A673 (cell line): ENCODE measurements at regions not wholly inside any gene's neighbourhood (a gene's known extent, or its start where the extent isn't known, plus 50 kb on each side); places are given as distances from the start of the nearest gene placed in this dataset.

Experiments
- BruUV-seq: library from RNA; stranded (reverse); fragments of 400-500 nt; replicated peaks from 2 replicates; lab custom pipeline; 2021; lab: Mats Ljungman, UMichigan
- CTCF ChIA-PET: fragments of 300-600 bp; sonication (Branson Sonifier 250); formaldehyde crosslinking; loops from one replicate; lab custom pipeline; 2022; ENCODE audit warnings: antibody characterized with exemption; lab: Charles Lee
- POLR2A ChIA-PET: fragments of 300-600 bp; sonication (Branson Sonifier 250); formaldehyde crosslinking; loops from one replicate; lab custom pipeline; 2022; ENCODE audit warnings: antibody characterized with exemption; ENCODE audit not compliant: low non-redundant PET; lab: Charles Lee
- DNase-seq: peaks from one replicate; pipeline ENCODE4 v3.0.0-alpha.2; 2015; ENCODE audit warnings: low spot score
- H3K27ac ChIP-seq: fragments of 200-600 bp; sonication (generic); 2 replicates; pipeline ENCODE4 v1.5.1; 2016; ENCODE audit warnings: mixed run types, low read depth, mild to moderate bottlenecking, mixed read lengths, antibody characterized with exemption, low read length; ENCODE audit not compliant: poor library complexity, severe bottlenecking
- H3K27me3 ChIP-seq: fragments of 200-600 bp; sonication (generic); replicated peaks from 2 replicates; pipeline ENCODE4 v1.6.1; 2017; ENCODE audit warnings: mixed run types, low read depth, mild to moderate bottlenecking, mixed read lengths, antibody characterized with exemption, low read length; ENCODE audit not compliant: insufficient read depth, poor library complexity
- H3K36me3 ChIP-seq: fragments of 200-600 bp; sonication (generic); 2 replicates; pipeline ENCODE4 v1.6.1; 2016; ENCODE audit warnings: mixed run types, mild to moderate bottlenecking, mixed read lengths, antibody characterized with exemption, low read length; ENCODE audit not compliant: insufficient read depth, poor library complexity, severe bottlenecking
- H3K4me1 ChIP-seq: fragments of 200-600 bp; sonication (generic); 2 replicates; pipeline ENCODE4 v1.6.1; 2017; ENCODE audit warnings: mixed run types, mild to moderate bottlenecking, mixed read lengths, antibody characterized with exemption, low read length; ENCODE audit not compliant: insufficient read depth, poor library complexity, severe bottlenecking
- H3K4me3 ChIP-seq: fragments of 200-600 bp; sonication (generic); 2 replicates; pipeline ENCODE4 v1.5.1; 2016; ENCODE audit warnings: low read depth, mixed run types, mild to moderate bottlenecking, mixed read lengths, low read length; ENCODE audit not compliant: poor library complexity, severe bottlenecking
- H3K9me3 ChIP-seq: fragments of 200-600 bp; sonication (generic); 2 replicates; pipeline ENCODE4 v1.6.1; 2016; ENCODE audit warnings: mixed run types, low read depth, mild to moderate bottlenecking, mixed read lengths, antibody characterized with exemption, low read length; ENCODE audit not compliant: poor library complexity, severe bottlenecking
- CTCF ChIP-seq: fragments of 300-800, 200-600 bp; sonication (generic); conservative IDR thresholded peaks from 2 replicates; pipeline ENCODE4 v1.5.1; 2017; ENCODE audit warnings: low read depth, mild to moderate bottlenecking, antibody characterized with exemption, low read length, moderate library complexity, mixed read lengths
- EZH2 ChIP-seq: fragments of 200-600 bp; sonication (generic); IDR thresholded peaks from 2 replicates; pipeline ENCODE4 v1.6.1; 2017; ENCODE audit warnings: borderline replicate concordance, low read depth, mild to moderate bottlenecking, mixed read lengths, antibody characterized with exemption, low read length; ENCODE audit not compliant: poor library complexity, severe bottlenecking
- intact Hi-C: fragments of 100-400 bp; cut with micrococcal nuclease; formaldehyde crosslinking; loops from one replicate; pipeline ENCODE4 v1.10.0; 2022; ENCODE audit not compliant: unreplicated experiment

GRCh38 chr5:173697931-173698579, 81.6 kb upstream of the BOD1 start:
- no peak for DNase-seq
- Histone ChIP-seq H3K27ac (no peak overlapping the region), H3K9me3 (no peaks in the 10 kb centered on the region), H3K36me3 (no peaks in the 10 kb centered on the region), H3K27me3 (no peaks in the 10 kb centered on the region), H3K4me1 (no peaks in the 10 kb centered on the region), H3K4me3 (no peak overlapping the region)
- ChIA-PET CTCF (no interaction called here), POLR2A (no interaction called here)
- intact Hi-C loops = no loop called here
- BruUV-seq = no TSS peak
- no peak for TF ChIP-seq CTCF
- no peak for TF ChIP-seq EZH2

GRCh38 chr5:173699966-173700365, 83.5 kb upstream of the BOD1 start:
- no TSS peak for BruUV-seq
- Histone ChIP-seq H3K4me3 (no peak overlapping the region), H3K27ac (no peak overlapping the region), H3K27me3 (no peaks in the 10 kb centered on the region), H3K9me3 (no peaks in the 10 kb centered on the region), H3K36me3 (no peaks in the 10 kb centered on the region), H3K4me1 (no peaks in the 10 kb centered on the region)
- ChIA-PET CTCF (no interaction called here), POLR2A (no interaction called here)
- DNase-seq = no peak
- no peak for TF ChIP-seq CTCF
- no peak for TF ChIP-seq EZH2
- intact Hi-C loops = no loop called here

- no peaks in the 10 kb centered on the region for H3K36me3 ChIP-seq
- intact Hi-C loops = no loop called here
- H3K4me1 ChIP-seq = no peaks in the 10 kb centered on the region
- POLR2A ChIA-PET = no interaction called here
- no peak overlapping the region for H3K4me3 ChIP-seq
- BruUV-seq = no TSS peak
- TF ChIP-seq EZH2 = no peak
- no peak for TF ChIP-seq CTCF
- no peak overlapping the region for H3K27ac ChIP-seq
- no peak for DNase-seq
- CTCF ChIA-PET = no interaction called here
- no peaks in the 10 kb centered on the region for H3K9me3 ChIP-seq
- no peaks in the 10 kb centered on the region for H3K27me3 ChIP-seq
Observed at GRCh38 chr5:173703466-173703865, 87.0 kb upstream of the BOD1 start.
